Liver (tissue), 8 donors: ENCODE measurements at regions not wholly inside any gene's neighbourhood (a gene's known extent, or its start where the extent isn't known, plus 50 kb on each side); places are given as distances from the start of the nearest gene placed in this dataset.

Experiments
- DNase-seq: peaks from one replicate; pipeline ENCODE4 v3.0.0-alpha.2; 2017; ENCODE audit warnings: low spot score
- H3K27ac ChIP-seq, 2 donors: one replicate each; pipeline ENCODE4 v1.7.0; 2013; ENCODE audit warnings: inconsistent platforms in 2 of 2, low read length in 2 of 2, control low read depth in 1 of 2, low read depth in 1 of 2, mild to moderate bottlenecking in 1 of 2
- H3K27me3 ChIP-seq, 4 donors: one replicate each; pipeline versions ENCODE4 v1.6.1 to v1.7.0; 2013; ENCODE audit warnings: low read length in 3 of 4, inconsistent platforms in 1 of 4, mild to moderate bottlenecking in 1 of 4, moderate library complexity in 1 of 4; ENCODE audit not compliant: control insufficient read depth in 4 of 4, insufficient read depth in 4 of 4
- H3K36me3 ChIP-seq, 4 donors: one replicate each; pipeline versions ENCODE4 v1.6.1 to v1.7.0; 2013; ENCODE audit warnings: low read length in 3 of 4, mild to moderate bottlenecking in 3 of 4, low read depth in 1 of 4, moderate library complexity in 1 of 4; ENCODE audit not compliant: control insufficient read depth in 4 of 4, insufficient read depth in 3 of 4
- H3K4me1 ChIP-seq, 4 donors: one replicate each; pipeline versions ENCODE4 v1.6.1 to v1.7.0; 2013; ENCODE audit warnings: low read length in 3 of 4, mild to moderate bottlenecking in 3 of 4, moderate library complexity in 1 of 4; ENCODE audit not compliant: control insufficient read depth in 4 of 4, insufficient read depth in 4 of 4
- H3K4me3 ChIP-seq, 3 donors: one replicate each; pipeline versions ENCODE4 v1.6.1 to v1.7.0; 2013; ENCODE audit warnings: low read length in 3 of 3, control low read depth in 1 of 3, low read depth in 1 of 3, mild to moderate bottlenecking in 1 of 3
- H3K9ac ChIP-seq, 2 donors: one replicate each; pipeline ENCODE4 v1.7.0; 2013; ENCODE audit warnings: low read length in 2 of 2, mild to moderate bottlenecking in 2 of 2, moderate library complexity in 2 of 2, control low read depth in 1 of 2, low read depth in 1 of 2
- H3K9me3 ChIP-seq, 4 donors: one replicate each; pipeline versions ENCODE4 v1.6.1 to v1.7.0; 2013; ENCODE audit warnings: low read length in 3 of 4; ENCODE audit not compliant: control insufficient read depth in 4 of 4
- ATF3 ChIP-seq: IDR thresholded peaks from 2 replicates; pipeline ENCODE4 v1.6.1; 2016; ENCODE audit warnings: antibody characterized with exemption
- CTCF ChIP-seq: fragments of 150-350 bp; IDR thresholded peaks from 2 replicates; pipeline ENCODE4 v1.5.1; 2017; ENCODE audit warnings: improper control_type of control experiment, low read depth, low read length; ENCODE audit not compliant: missing input control
- EGR1 ChIP-seq, 2 donors: IDR thresholded peaks; 2 replicates each; pipeline ENCODE4 v1.6.1; 2016 to 2018; ENCODE audit warnings: antibody characterized with exemption in 2 of 2, low read depth in 2 of 2
- FOXA1 ChIP-seq: IDR thresholded peaks from 2 replicates; pipeline ENCODE4 v1.6.1; 2016; ENCODE audit warnings: antibody characterized with exemption
- FOXA2 ChIP-seq: IDR thresholded peaks from 2 replicates; pipeline ENCODE4 v1.6.1; 2016; ENCODE audit warnings: antibody characterized with exemption
- GABPA ChIP-seq, 2 donors: IDR thresholded peaks in 1 of 2; conservative IDR thresholded peaks in 1 of 2; 2 replicates each; pipeline ENCODE4 v1.6.1; 2016; ENCODE audit warnings: antibody characterized with exemption in 2 of 2, mild to moderate bottlenecking in 1 of 2, moderate library complexity in 1 of 2
- HNF4G ChIP-seq: IDR thresholded peaks from 2 replicates; pipeline ENCODE4 v1.6.1; 2016; ENCODE audit warnings: antibody characterized with exemption
- JUND ChIP-seq, 2 donors: IDR thresholded peaks; 2 replicates each; pipeline ENCODE4 v1.6.1; 2016; ENCODE audit warnings: antibody characterized with exemption in 2 of 2
- MAX ChIP-seq: IDR thresholded peaks from 2 replicates; pipeline ENCODE4 v1.6.1; 2016; ENCODE audit warnings: antibody characterized with exemption
- NR2F2 ChIP-seq: IDR thresholded peaks from 2 replicates; pipeline ENCODE4 v1.6.1; 2016; ENCODE audit warnings: antibody characterized with exemption
- RAD21 ChIP-seq, 2 donors: IDR thresholded peaks; 2 replicates each; pipeline ENCODE4 v1.6.1; 2016; ENCODE audit warnings: antibody characterized with exemption in 2 of 2, mild to moderate bottlenecking in 2 of 2
- REST ChIP-seq: IDR thresholded peaks from 2 replicates; pipeline ENCODE4 v1.6.1; 2016; ENCODE audit warnings: antibody characterized with exemption, mild to moderate bottlenecking
- RXRA ChIP-seq, 2 donors: IDR thresholded peaks; 2 replicates each; pipeline ENCODE4 v1.6.1; 2017 to 2018; ENCODE audit warnings: antibody characterized with exemption in 2 of 2, mild to moderate bottlenecking in 1 of 2
- SP1 ChIP-seq: IDR thresholded peaks from 2 replicates; pipeline ENCODE4 v1.6.1; 2018; ENCODE audit warnings: antibody characterized with exemption, mild to moderate bottlenecking
- TAF1 ChIP-seq: conservative IDR thresholded peaks from 2 replicates; pipeline ENCODE4 v1.6.1; 2016; ENCODE audit warnings: antibody characterized with exemption, mild to moderate bottlenecking
- YY1 ChIP-seq: IDR thresholded peaks from 2 replicates; pipeline ENCODE4 v1.6.1; 2016; ENCODE audit warnings: antibody characterized with exemption, mild to moderate bottlenecking
- ZBTB33 ChIP-seq: IDR thresholded peaks from 2 replicates; pipeline ENCODE4 v1.6.1; 2016; ENCODE audit warnings: antibody characterized with exemption
- WGBS: extraction: QIAGEN DNeasy Blood & Tissue Kit; methylation state at CpG from one replicate; pipeline ENCODE4 v1.1.7; 2013; 5-methylcytosine and 5-hydroxymethylcytosine counted together
- donor health status: healthy.
- donor health status: healthy.
- donor health status: healthy.
- donor health status: healthy.
- donor health status: healthy.

- H3K36me3 ChIP-seq = no peaks in the 10 kb centered on the region
- DNase-seq = no peak
- TF ChIP-seq YY1 (no peak), GABPA (IDR thresholded peaks at IDR 0.05 in 1 of 2, conservative IDR thresholded peaks at IDR 0.05 in 1 of 2) (no peak), MAX (no peak), TAF1 (no peak), FOXA2 (no peak), SP1 (no peak), EGR1 (IDR thresholded peaks at IDR 0.05; ENCODE audit: low read depth in 2 of 2) (no peak), RAD21 (IDR thresholded peaks at IDR 0.05) (no peak), HNF4G (no peak), RXRA (IDR thresholded peaks at IDR 0.05) (no peak), FOXA1 (no peak), CTCF (no peak), ATF3 (no peak), REST (no peak)
- H3K27ac ChIP-seq = no peak overlapping the region
- H3K4me1 ChIP-seq = no peaks in the 10 kb centered on the region
- H3K9me3 ChIP-seq = no peaks in the 10 kb centered on the region
- 78% methylated on average over 8 of the region's 8 CpGs for WGBS
- peaks cover 0 to 3% (median 0%) of the 10 kb centered on the region in 4 donors for H3K27me3 ChIP-seq
- H3K9ac ChIP-seq = no peak overlapping the region
- no peak overlapping the region for H3K4me3 ChIP-seq
Measured at GRCh38 chr1:164141797-164142196, 417.2 kb upstream of the PBX1 start.

- Histone ChIP-seq H3K9me3 (no peaks in the 10 kb centered on the region), H3K27ac (no peak overlapping the region), H3K4me1 (no peaks in the 10 kb centered on the region), H3K9ac (no peak overlapping the region), H3K27me3 (peaks cover 0 to 4% (median 0%) of the 10 kb centered on the region in 4 donors), H3K4me3 (no peak overlapping the region), H3K36me3 (no peaks in the 10 kb centered on the region)
- WGBS = 60% methylated on average over 1 of the region's 1 CpG
- no peak for DNase-seq
- TF ChIP-seq SP1 (no peak), TAF1 (no peak), FOXA2 (no peak), CTCF (no peak), GABPA (IDR thresholded peaks at IDR 0.05 in 1 of 2, conservative IDR thresholded peaks at IDR 0.05 in 1 of 2) (no peak), HNF4G (no peak), RXRA (IDR thresholded peaks at IDR 0.05) (no peak), FOXA1 (no peak), REST (no peak), ZBTB33 (no peak), ATF3 (no peak), NR2F2 (no peak), JUND (IDR thresholded peaks at IDR 0.05) (no peak), EGR1 (IDR thresholded peaks at IDR 0.05; ENCODE audit: low read depth in 2 of 2) (no peak)
Measured at GRCh38 chr1:164154622-164155021, 404.4 kb upstream of the PBX1 start.
